ENCODE measurements at regions not wholly inside any gene's neighbourhood (a gene's known extent, or its start where the extent isn't known, plus 50 kb on each side); places are given as distances from the start of the nearest gene placed in this dataset.

DNA sequence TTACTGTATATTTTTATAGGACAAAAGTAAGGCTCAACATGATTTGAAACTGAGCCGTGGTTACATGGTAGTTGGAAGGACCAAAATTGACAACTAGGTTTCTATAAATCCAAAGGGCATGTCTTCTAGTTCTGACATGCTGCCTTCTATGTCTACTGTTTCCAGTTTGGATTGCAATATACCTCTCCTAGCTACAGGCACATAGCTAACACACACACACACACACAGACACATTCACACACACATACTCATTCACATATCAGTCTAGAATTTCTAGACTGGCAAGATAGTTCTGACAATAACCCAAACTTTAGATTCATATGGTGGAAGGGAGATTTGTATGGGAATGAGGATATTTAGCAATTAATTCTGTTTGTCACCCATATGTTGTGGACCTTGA is 544.8 kb upstream of the CAMK1G start:
- no peak for DNase-seq
- intact Hi-C loops (cut with DNase I), result no loop called here

DNA sequence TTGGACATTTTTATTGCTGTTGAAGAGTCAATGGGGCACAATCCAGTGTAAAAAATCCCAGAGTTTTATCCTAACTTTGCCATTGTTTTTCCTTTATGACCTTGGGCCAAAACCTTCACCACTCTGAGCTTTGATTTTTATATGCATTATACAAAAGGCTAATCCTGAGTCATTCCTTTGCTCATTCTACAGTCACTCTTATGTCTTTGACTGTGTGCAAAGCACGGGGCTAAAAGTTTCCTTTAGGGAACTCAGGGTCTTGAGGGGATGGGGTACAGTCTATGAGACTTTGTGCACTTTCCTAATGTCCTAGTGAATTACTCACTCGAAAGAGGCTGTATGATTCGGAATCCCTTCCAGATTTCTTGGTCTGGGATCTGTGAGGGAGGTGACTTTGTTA is 543.2 kb upstream of the CAMK1G start:
- no peak for DNase-seq
- intact Hi-C loops (cut with DNase I), result no loop called here

- intact Hi-C loops (cut with DNase I), result no loop called here
- no peak for DNase-seq
These were observed 541.6 kb upstream of the CAMK1G start for GRCh38 chr1:209041927-209042326.

- intact Hi-C loops (cut with DNase I), result no loop called here
- DNase-seq, result no peak
These were observed 541.1 kb upstream of the CAMK1G start for GRCh38 chr1:209042413-209042812.

- intact Hi-C loops (cut with DNase I), result no loop called here
- no peak for DNase-seq
These were observed 538.0 kb upstream of the CAMK1G start for GRCh38 chr1:209045331-209046057.

DNA sequence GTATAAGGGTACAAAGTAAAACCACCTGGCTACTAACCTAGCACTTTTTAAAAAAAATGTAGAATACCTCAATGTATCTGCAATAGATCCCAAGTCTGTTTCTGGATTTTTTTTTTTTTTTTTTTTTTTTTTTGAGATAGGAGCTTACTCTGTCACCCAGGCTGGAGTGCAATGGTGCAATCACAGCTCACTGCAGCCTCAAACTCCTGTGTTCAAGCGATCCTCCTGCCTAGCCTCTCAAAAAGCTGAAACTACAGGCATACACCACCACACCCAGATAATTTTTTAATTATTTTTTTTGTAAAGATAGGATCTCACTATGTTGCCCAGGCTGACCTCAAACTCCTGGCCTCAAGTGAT is 537.5 kb upstream of the CAMK1G start:
- intact Hi-C loops (cut with DNase I), result no loop called here
- no peak for DNase-seq

- DNase-seq, result no peak
- intact Hi-C loops (cut with DNase I), result no loop called here
These were observed 536.6 kb upstream of the CAMK1G start for GRCh38 chr1:209046935-209047334.

DNA sequence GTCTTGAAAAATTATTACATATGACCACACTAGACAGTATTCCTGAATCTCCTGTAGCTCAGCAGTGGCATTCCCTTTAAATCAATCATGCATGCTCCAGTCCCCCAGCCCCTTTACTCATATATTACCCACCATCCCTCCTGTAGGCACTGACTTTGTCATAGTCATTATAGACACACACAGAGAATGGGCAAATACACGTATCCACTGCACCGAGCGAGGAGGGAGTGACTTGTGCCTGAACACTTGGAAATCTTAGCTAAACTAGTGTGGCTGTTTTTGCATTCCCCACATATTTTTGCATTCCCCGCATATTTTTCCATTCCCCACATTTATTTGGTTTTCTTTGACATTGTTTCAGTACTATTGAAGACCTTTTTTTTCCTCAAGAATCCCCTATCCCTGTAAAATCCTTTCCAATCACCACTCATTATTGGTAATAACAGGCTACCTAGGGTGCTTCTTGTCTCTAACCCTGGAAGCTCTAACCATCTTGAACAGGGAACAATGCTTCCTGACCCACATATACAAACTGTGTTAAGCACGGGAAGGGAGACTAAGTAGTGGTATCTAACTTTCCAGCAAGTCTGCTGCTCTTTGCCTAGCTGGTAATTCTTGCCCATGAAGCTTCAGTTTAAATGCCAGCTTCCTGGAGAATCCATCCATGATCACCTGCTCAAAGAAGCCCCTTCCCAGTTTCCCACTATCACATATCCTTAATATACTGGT is 534.4 kb upstream of the CAMK1G start:
- intact Hi-C loops (cut with DNase I), result no loop called here
- DNase-seq, result no peak

- no peak for DNase-seq
- intact Hi-C loops (cut with DNase I), result no loop called here
These were observed 531.9 kb upstream of the CAMK1G start for GRCh38 chr1:209051570-209051969.

GRCh38 chr1:209053587-209053986 is 529.9 kb upstream of the CAMK1G start:
- DNase-seq, result no peak
- intact Hi-C loops (cut with DNase I), result no loop called here

DNA sequence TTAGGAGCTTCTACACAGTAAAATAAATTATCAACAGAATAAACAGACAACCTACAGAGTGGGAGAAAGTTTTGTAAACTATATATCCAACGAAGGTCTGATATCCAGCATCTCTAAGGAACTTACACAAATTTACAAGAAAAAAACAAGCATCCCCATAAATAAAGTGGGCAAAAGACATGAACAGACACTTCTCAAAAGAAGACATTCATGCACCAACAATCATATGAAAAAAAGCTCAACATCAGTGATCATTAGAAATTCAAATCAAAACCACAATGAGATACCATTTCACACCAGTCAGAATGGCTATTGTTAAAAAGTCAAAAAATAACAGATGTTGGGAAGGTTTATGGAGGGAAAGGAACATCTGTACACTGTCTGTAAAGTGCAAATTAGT is 526.4 kb upstream of the CAMK1G start:
- DNase-seq, result no peak
- intact Hi-C loops (cut with DNase I), result no loop called here

DNA sequence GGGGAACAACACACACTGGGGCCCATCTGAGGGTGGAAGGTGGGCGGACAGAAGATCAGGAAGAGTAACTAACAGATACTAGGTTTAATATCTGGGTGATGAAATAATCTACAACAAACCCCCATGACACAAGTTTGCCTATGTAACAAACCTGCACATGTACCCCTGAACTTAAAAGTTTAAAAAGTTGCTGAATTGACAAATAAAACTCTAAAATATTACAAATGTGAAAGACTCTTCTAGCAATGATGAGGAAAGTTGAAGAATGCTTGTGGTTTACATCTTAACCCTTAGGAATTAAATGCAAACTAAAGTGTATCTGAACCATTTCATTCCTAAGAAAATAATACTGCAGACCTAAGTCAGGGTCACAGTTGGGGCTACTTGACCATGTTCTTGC is 525.6 kb upstream of the CAMK1G start:
- intact Hi-C loops (cut with DNase I), result no loop called here

GRCh38 chr1:209059376-209059775 is 524.1 kb upstream of the CAMK1G start:
- intact Hi-C loops (cut with DNase I), result no loop called here
- no peak for DNase-seq

More for the DNA sequence above, 525.6 kb upstream of the CAMK1G start:
- no peak for DNase-seq

GRCh38 chr1:209059981-209060380 is 523.5 kb upstream of the CAMK1G start:
- intact Hi-C loops (cut with DNase I), result no loop called here
- DNase-seq, result no peak

DNA sequence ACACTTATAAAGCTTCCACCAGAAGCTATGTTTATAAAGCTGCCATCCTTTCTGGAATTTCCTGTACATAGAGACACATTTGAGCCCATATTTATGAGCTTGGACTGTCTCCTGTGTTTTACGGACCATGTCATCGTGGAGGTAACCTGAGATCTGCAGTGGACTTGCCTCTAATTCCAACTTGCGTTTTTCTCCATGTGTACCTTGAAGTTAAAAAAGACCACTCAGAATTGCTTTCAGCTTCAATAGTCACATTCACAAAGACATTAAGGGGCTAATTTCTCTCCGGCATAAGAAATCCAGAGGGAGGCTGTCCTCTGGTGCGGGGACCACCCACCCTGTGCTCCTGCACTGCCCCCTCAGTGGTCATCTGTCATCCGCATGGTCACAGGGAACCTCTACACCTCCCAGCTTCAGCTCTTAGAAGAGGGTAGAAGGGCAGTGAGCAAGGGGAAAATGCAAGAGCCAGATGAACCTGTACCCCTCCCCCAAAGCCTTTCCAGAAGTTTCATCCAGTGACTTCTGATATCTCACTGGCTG is 521.4 kb upstream of the CAMK1G start:
- DNase-seq, result no peak
- intact Hi-C loops (cut with DNase I), result no loop called here

GRCh38 chr1:209062863-209063262 is 520.7 kb upstream of the CAMK1G start:
- intact Hi-C loops (cut with DNase I), result no loop called here
- no peak for DNase-seq

DNA sequence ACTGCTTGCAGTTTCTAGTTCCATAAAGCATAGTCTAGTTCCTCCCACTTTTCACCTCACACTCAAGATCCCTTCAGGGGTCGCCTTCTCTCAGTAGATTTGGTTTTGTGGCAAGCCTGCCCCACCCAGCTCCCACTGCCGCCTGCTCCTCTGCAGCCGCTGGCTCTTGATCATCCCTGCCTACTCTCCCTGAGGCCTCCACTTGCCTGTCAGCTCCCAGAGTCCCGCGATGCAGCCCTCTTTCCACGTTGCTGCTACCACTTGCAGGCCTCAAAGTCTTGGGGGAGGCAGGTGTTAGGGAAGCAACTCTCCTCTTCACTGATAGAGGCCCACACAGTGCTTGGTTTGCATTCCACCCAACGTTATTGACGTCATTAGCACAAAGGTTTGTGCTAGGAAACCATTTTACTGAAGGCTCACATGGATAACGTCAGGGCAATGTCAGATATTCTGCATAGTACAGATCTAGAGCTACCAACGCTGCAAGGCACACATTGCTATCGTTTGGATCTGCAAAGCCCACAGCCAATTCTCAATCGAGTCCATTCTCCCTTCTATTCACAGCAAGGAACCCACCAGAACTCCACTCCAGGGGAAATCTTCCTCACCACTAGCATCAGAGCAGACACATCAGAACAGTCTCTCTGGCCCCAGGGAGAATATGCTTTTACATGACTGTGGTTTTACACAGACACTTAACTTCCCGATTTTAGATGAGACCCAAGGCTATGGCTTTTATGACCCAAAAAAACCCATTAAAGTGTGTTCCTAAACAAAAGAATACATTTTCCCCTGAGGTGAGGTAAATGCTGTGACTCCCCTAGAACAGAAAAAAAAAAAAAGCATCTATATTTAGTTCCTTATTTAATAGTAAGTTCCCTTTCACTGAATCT is 519.5 kb upstream of the CAMK1G start:
- no peak for DNase-seq
- intact Hi-C loops (cut with DNase I), result no loop called here

DNA sequence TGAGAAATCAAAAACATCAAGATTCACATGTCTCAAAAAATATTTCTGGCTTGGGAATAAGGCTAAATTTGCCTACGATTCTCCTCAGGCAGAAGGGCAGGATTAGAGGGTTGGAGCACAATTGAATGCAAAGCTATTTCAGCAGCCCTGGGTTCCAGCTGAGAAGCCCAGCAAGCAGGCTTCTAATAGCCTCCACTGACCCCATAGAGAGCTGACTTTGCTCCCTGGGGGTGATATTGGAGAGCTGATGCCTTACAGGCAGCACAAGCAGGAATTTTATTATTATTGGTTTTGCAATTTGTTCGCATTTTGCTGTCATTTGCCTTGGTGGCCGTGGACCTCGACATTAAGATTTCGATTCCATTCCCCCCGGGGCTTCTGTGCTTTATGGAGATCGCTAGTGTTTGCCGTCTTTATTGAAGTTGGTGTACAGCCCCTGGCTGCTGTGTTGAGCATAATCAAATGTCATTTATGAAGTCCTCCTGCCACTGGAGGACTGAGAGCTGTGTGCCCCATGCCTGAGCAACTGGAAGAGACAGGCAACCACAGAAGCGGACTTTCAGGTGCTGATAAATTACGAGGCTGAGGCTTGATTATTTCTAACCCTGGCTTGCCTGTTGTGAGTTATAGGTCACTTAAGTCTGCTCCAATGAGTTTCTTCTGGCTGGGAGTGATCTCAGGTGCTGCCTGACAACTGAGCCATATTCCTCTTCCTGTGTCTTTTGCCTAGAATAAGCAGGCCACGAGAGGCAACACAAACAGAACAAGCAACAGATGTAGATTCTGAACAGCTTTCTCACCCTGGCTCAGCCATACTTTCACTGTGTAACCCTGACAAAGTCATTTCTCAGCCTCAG is 518.4 kb upstream of the CAMK1G start:
- intact Hi-C loops (cut with DNase I), result no loop called here
- DNase-seq, result no peak

- intact Hi-C loops (cut with DNase I), result no loop called here
- DNase-seq, result no peak
These were observed 511.0 kb upstream of the CAMK1G start for GRCh38 chr1:209072481-209072880.

GRCh38 chr1:209073879-209074278 is 509.6 kb upstream of the CAMK1G start:
- intact Hi-C loops (cut with DNase I), result no loop called here
- no peak for DNase-seq

Measured in posterior cingulate gyrus (tissue), 11 donors.